ENCODE measurements at regions not wholly inside any gene's neighbourhood (a gene's known extent, or its start where the extent isn't known, plus 50 kb on each side); places are given as distances from the start of the nearest gene placed in this dataset.

DNA sequence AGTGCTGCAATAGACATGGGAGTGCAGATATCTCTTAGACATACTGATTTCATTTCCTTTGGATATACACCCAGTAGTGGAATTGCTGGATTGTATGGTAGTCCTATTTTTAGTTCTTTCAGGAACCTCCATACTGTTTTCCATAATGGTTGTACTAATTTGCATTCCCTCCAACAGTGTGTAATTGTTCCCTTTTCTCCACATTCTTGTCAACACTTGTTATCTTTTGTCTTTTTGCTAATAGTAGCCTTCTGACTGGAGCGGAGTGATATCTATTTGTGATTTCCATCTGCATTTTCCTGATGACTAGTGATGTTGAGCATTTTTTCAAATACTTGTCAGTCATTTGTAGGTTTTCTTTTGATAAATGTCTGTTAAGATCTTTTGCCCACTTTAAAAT lies 128.9 kb downstream of the CTNND1 start:
- Histone ChIP-seq H3K9me1 (ENCODE audit: insufficient read depth, low read length) (no peaks in the 10 kb centered on the region), H2AK9ac (replicated peaks; ENCODE audit: low read depth, low read length, poor library complexity) (no peak overlapping the region), H3K9ac (ENCODE audit: low read depth, low read length) (no peak overlapping the region), H4K5ac (ENCODE audit: low read depth, low read length) (no peak overlapping the region), H2BK15ac (ENCODE audit: low read depth, low read length) (no peak overlapping the region), H2BK5ac (ENCODE audit: low read depth, low read length, poor library complexity, severe bottlenecking) (no peak overlapping the region), H2AFZ (replicated peaks; ENCODE audit: low read length, poor library complexity) (no peak overlapping the region), H4K91ac (ENCODE audit: insufficient read depth, low read depth, low read length) (no peak overlapping the region), H3K27me3 (ENCODE audit: control insufficient read depth, insufficient read depth, low read length) (no peaks in the 10 kb centered on the region), H4K20me1 (ENCODE audit: insufficient read depth, low read length) (no peaks in the 10 kb centered on the region), H3K23ac (ENCODE audit: low read depth, low read length) (no peak overlapping the region), H3K4ac (ENCODE audit: low read depth, low read length) (no peak overlapping the region), H3K4me3 (ENCODE audit: insufficient read depth, low read depth, low read length) (no peak overlapping the region), H3K36me3 (ENCODE audit: control insufficient read depth, insufficient read depth, low read length) (no peaks in the 10 kb centered on the region), H2AK5ac (ENCODE audit: low read depth, low read length) (no peak overlapping the region), H4K8ac (ENCODE audit: low read depth in 2 of 2, low read length in 2 of 2) (no peak overlapping the region), H3K4me2 (ENCODE audit: low read depth, low read length) (no peak overlapping the region), H3K27ac (ENCODE audit: insufficient read depth, low read length) (no peak overlapping the region), H3K9me3 (ENCODE audit: control insufficient read depth, insufficient read depth, low read length) (no peaks in the 10 kb centered on the region), H3K56ac (ENCODE audit: extremely low read depth, insufficient read depth, low read length) (no peak overlapping the region), H3K18ac (ENCODE audit: low read depth, low read length) (no peak overlapping the region), H2BK120ac (ENCODE audit: low read depth, low read length) (no peak overlapping the region), H3K79me1 (ENCODE audit: low read depth in 1 of 2, low read length in 2 of 2) (no peaks in the 10 kb centered on the region), H3K4me1 (ENCODE audit: control insufficient read depth, insufficient read depth, low read length) (no peaks in the 10 kb centered on the region), H2BK20ac (ENCODE audit: low read depth, low read length) (no peak overlapping the region), H3K14ac (replicated peaks; ENCODE audit: low read depth, low read length) (no peak overlapping the region)
- ChIA-PET POLR2A (ENCODE audit: unreplicated experiment) (no interaction called here), CTCF (no interaction called here)
- DNase-seq: no peak
- dilution Hi-C loops (cut with HindIII; ENCODE audit: low sequenced_read_pairs, unreplicated experiment) (no loop called here), in situ Hi-C loops (cut with MboI; ENCODE audit: low sequenced_read_pairs) (no loop called here), intact Hi-C loops (cut with micrococcal nuclease) (no loop called here)
- no peak for ATAC-seq (ENCODE audit: low read depth)
- TF ChIP-seq, protein P1, sequence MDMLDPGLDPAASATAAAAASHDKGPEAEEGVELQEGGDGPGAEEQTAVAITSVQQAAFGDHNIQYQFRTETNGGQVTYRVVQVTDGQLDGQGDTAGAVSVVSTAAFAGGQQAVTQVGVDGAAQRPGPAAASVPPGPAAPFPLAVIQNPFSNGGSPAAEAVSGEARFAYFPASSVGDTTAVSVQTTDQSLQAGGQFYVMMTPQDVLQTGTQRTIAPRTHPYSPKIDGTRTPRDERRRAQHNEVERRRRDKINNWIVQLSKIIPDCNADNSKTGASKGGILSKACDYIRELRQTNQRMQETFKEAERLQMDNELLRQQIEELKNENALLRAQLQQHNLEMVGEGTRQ (IDR thresholded peaks at IDR 0.05; ENCODE audit: low read depth, low read length): no peak
- TF ChIP-seq MAZ (IDR thresholded peaks at IDR 0.05; ENCODE audit: borderline replicate concordance, low read depth, low read length) (no peak), RAD21 (IDR thresholded peaks at IDR 0.05; ENCODE audit: low read length) (no peak), CEBPB (IDR thresholded peaks at IDR 0.05; ENCODE audit: low read depth, low read length) (no peak), RFX5 (IDR thresholded peaks at IDR 0.05; ENCODE audit: low read depth, low read length) (no peak), CHD1 (IDR thresholded peaks at IDR 0.05; ENCODE audit: low read depth, low read length) (no peak), SMC3 (IDR thresholded peaks at IDR 0.05; ENCODE audit: low read depth, low read length) (no peak), FOS (IDR thresholded peaks at IDR 0.05; ENCODE audit: low read depth, low read length) (no peak), BHLHE40 (IDR thresholded peaks at IDR 0.05; ENCODE audit: low read depth, low read length) (no peak), MXI1 (IDR thresholded peaks at IDR 0.05; ENCODE audit: borderline replicate concordance, low read depth, low read length) (no peak), NFE2L2 (IDR thresholded peaks at IDR 0.05; ENCODE audit: low read depth, low read length) (no peak), RCOR1 (IDR thresholded peaks at IDR 0.05; ENCODE audit: insufficient replicate concordance, low read length) (no peak), POLR2A (IDR thresholded peaks at IDR 0.05; ENCODE audit: low read depth, low read length) (no peak), MAFK (IDR thresholded peaks at IDR 0.05; ENCODE audit: low read depth, low read length) (no peak)
- TF ChIP-seq, protein P2, sequence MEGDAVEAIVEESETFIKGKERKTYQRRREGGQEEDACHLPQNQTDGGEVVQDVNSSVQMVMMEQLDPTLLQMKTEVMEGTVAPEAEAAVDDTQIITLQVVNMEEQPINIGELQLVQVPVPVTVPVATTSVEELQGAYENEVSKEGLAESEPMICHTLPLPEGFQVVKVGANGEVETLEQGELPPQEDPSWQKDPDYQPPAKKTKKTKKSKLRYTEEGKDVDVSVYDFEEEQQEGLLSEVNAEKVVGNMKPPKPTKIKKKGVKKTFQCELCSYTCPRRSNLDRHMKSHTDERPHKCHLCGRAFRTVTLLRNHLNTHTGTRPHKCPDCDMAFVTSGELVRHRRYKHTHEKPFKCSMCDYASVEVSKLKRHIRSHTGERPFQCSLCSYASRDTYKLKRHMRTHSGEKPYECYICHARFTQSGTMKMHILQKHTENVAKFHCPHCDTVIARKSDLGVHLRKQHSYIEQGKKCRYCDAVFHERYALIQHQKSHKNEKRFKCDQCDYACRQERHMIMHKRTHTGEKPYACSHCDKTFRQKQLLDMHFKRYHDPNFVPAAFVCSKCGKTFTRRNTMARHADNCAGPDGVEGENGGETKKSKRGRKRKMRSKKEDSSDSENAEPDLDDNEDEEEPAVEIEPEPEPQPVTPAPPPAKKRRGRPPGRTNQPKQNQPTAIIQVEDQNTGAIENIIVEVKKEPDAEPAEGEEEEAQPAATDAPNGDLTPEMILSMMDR (conservative IDR thresholded peaks at IDR 0.05; ENCODE audit: low read depth, low read length): no peak
- TF ChIP-seq, protein P3, sequence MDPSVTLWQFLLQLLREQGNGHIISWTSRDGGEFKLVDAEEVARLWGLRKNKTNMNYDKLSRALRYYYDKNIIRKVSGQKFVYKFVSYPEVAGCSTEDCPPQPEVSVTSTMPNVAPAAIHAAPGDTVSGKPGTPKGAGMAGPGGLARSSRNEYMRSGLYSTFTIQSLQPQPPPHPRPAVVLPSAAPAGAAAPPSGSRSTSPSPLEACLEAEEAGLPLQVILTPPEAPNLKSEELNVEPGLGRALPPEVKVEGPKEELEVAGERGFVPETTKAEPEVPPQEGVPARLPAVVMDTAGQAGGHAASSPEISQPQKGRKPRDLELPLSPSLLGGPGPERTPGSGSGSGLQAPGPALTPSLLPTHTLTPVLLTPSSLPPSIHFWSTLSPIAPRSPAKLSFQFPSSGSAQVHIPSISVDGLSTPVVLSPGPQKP (IDR thresholded peaks at IDR 0.05; ENCODE audit: borderline replicate concordance, low read depth, low read length): no peak
- WGBS, 2 experiments (ENCODE audit: extremely low coverage in 2 of 2, insufficient read length in 1 of 2): no CpG with 5 or more reads among the region's 1 CpG
- no TSS peak for BruUV-seq (replicated peaks)
